A673 (cell line): ENCODE measurements at regions not wholly inside any gene's neighbourhood (a gene's known extent, or its start where the extent isn't known, plus 50 kb on each side); places are given as distances from the start of the nearest gene placed in this dataset.

Experiments used
- CTCF ChIP-seq: fragments of 300-800, 200-600 bp; sonication (generic); conservative IDR thresholded peaks from 2 replicates; pipeline ENCODE4 v1.5.1; 2017; ENCODE audit warnings: low read depth, mild to moderate bottlenecking, antibody characterized with exemption, low read length, moderate library complexity, mixed read lengths
- EZH2 ChIP-seq: fragments of 200-600 bp; sonication (generic); IDR thresholded peaks from 2 replicates; pipeline ENCODE4 v1.6.1; 2017; ENCODE audit warnings: borderline replicate concordance, low read depth, mild to moderate bottlenecking, mixed read lengths, antibody characterized with exemption, low read length; ENCODE audit not compliant: poor library complexity, severe bottlenecking

- no peak for TF ChIP-seq EZH2
- TF ChIP-seq CTCF: no peak
Observed at GRCh38 chr15:31552482-31553099, 226.0 kb downstream of the KLF13 start.
